Liver (tissue), 8 donors: ENCODE measurements at regions not wholly inside any gene's neighbourhood (a gene's known extent, or its start where the extent isn't known, plus 50 kb on each side); places are given as distances from the start of the nearest gene placed in this dataset.

ENCODE experiments used
- DNase-seq: peaks from one replicate; pipeline ENCODE4 v3.0.0-alpha.2; 2017; ENCODE audit warnings: low spot score
- H3K27ac ChIP-seq, 2 donors: one replicate each; pipeline ENCODE4 v1.7.0; 2013; ENCODE audit warnings: inconsistent platforms in 2 of 2, low read length in 2 of 2, control low read depth in 1 of 2, low read depth in 1 of 2, mild to moderate bottlenecking in 1 of 2
- H3K27me3 ChIP-seq, 4 donors: one replicate each; pipeline versions ENCODE4 v1.6.1 to v1.7.0; 2013; ENCODE audit warnings: low read length in 3 of 4, inconsistent platforms in 1 of 4, mild to moderate bottlenecking in 1 of 4, moderate library complexity in 1 of 4; ENCODE audit not compliant: control insufficient read depth in 4 of 4, insufficient read depth in 4 of 4
- H3K36me3 ChIP-seq, 4 donors: one replicate each; pipeline versions ENCODE4 v1.6.1 to v1.7.0; 2013; ENCODE audit warnings: low read length in 3 of 4, mild to moderate bottlenecking in 3 of 4, low read depth in 1 of 4, moderate library complexity in 1 of 4; ENCODE audit not compliant: control insufficient read depth in 4 of 4, insufficient read depth in 3 of 4
- H3K4me1 ChIP-seq, 4 donors: one replicate each; pipeline versions ENCODE4 v1.6.1 to v1.7.0; 2013; ENCODE audit warnings: low read length in 3 of 4, mild to moderate bottlenecking in 3 of 4, moderate library complexity in 1 of 4; ENCODE audit not compliant: control insufficient read depth in 4 of 4, insufficient read depth in 4 of 4
- H3K4me3 ChIP-seq, 3 donors: one replicate each; pipeline versions ENCODE4 v1.6.1 to v1.7.0; 2013; ENCODE audit warnings: low read length in 3 of 3, control low read depth in 1 of 3, low read depth in 1 of 3, mild to moderate bottlenecking in 1 of 3
- H3K9ac ChIP-seq, 2 donors: one replicate each; pipeline ENCODE4 v1.7.0; 2013; ENCODE audit warnings: low read length in 2 of 2, mild to moderate bottlenecking in 2 of 2, moderate library complexity in 2 of 2, control low read depth in 1 of 2, low read depth in 1 of 2
- H3K9me3 ChIP-seq, 4 donors: one replicate each; pipeline versions ENCODE4 v1.6.1 to v1.7.0; 2013; ENCODE audit warnings: low read length in 3 of 4; ENCODE audit not compliant: control insufficient read depth in 4 of 4
- EGR1 ChIP-seq, 2 donors: IDR thresholded peaks; 2 replicates each; pipeline ENCODE4 v1.6.1; 2016 to 2018; ENCODE audit warnings: antibody characterized with exemption in 2 of 2, low read depth in 2 of 2
- FOXA1 ChIP-seq: IDR thresholded peaks from 2 replicates; pipeline ENCODE4 v1.6.1; 2016; ENCODE audit warnings: antibody characterized with exemption
- GABPA ChIP-seq, 2 donors: IDR thresholded peaks in 1 of 2; conservative IDR thresholded peaks in 1 of 2; 2 replicates each; pipeline ENCODE4 v1.6.1; 2016; ENCODE audit warnings: antibody characterized with exemption in 2 of 2, mild to moderate bottlenecking in 1 of 2, moderate library complexity in 1 of 2
- HNF4G ChIP-seq: IDR thresholded peaks from 2 replicates; pipeline ENCODE4 v1.6.1; 2016; ENCODE audit warnings: antibody characterized with exemption
- JUND ChIP-seq, 2 donors: IDR thresholded peaks; 2 replicates each; pipeline ENCODE4 v1.6.1; 2016; ENCODE audit warnings: antibody characterized with exemption in 2 of 2
- RAD21 ChIP-seq, 2 donors: IDR thresholded peaks; 2 replicates each; pipeline ENCODE4 v1.6.1; 2016; ENCODE audit warnings: antibody characterized with exemption in 2 of 2, mild to moderate bottlenecking in 2 of 2
- RXRA ChIP-seq, 2 donors: IDR thresholded peaks; 2 replicates each; pipeline ENCODE4 v1.6.1; 2017 to 2018; ENCODE audit warnings: antibody characterized with exemption in 2 of 2, mild to moderate bottlenecking in 1 of 2
- SP1 ChIP-seq: IDR thresholded peaks from 2 replicates; pipeline ENCODE4 v1.6.1; 2018; ENCODE audit warnings: antibody characterized with exemption, mild to moderate bottlenecking
- TAF1 ChIP-seq: conservative IDR thresholded peaks from 2 replicates; pipeline ENCODE4 v1.6.1; 2016; ENCODE audit warnings: antibody characterized with exemption, mild to moderate bottlenecking
- YY1 ChIP-seq: IDR thresholded peaks from 2 replicates; pipeline ENCODE4 v1.6.1; 2016; ENCODE audit warnings: antibody characterized with exemption, mild to moderate bottlenecking
- WGBS: extraction: QIAGEN DNeasy Blood & Tissue Kit; methylation state at CpG from one replicate; pipeline ENCODE4 v1.1.7; 2013; 5-methylcytosine and 5-hydroxymethylcytosine counted together
- TF ChIP-seq, protein P1 (sequence below): IDR thresholded peaks from 2 replicates; pipeline ENCODE4 v1.6.1; 2016; ENCODE audit warnings: antibody characterized with exemption, mild to moderate bottlenecking
- TF ChIP-seq, protein P2 (sequence below): fragments of 150-350 bp; IDR thresholded peaks from 2 replicates; pipeline ENCODE4 v1.5.1; 2017; ENCODE audit warnings: improper control_type of control experiment, low read depth, low read length; ENCODE audit not compliant: missing input control
- TF ChIP-seq, protein P3 (sequence below): IDR thresholded peaks from 2 replicates; pipeline ENCODE4 v1.6.1; 2016; ENCODE audit warnings: antibody characterized with exemption
- TF ChIP-seq, protein P4 (sequence below): IDR thresholded peaks from 2 replicates; pipeline ENCODE4 v1.6.1; 2016; ENCODE audit warnings: antibody characterized with exemption
- TF ChIP-seq, protein P5 (sequence below): IDR thresholded peaks from 2 replicates; pipeline ENCODE4 v1.6.1; 2016; ENCODE audit warnings: antibody characterized with exemption
- donor health status: healthy.
- donor health status: healthy.
- donor health status: healthy.
- donor health status: healthy.
- donor health status: healthy.

DNA sequence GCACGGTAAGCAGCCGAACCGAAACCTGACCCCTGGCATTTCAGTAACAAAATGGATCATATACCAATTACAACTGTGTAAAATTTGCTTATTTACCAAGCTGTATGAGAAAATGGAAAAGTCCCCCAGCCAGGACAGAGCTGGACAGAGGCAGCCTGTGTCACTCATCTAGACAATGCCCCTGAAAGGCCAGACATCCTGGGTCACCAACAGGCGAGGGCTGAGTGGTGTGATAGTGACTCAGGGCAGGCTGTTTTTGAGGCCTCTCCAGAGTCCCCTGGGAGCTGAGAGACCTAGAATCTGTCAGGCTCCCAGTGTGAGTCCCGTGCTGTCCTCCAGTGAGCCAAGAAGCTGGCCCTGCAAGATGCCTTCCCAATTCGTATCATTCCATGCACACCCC, 680.4 kb downstream of the TBC1D22A start:
- H3K4me1 ChIP-seq: no peaks in the 10 kb centered on the region
- WGBS: 77% methylated on average over 6 of the region's 6 CpGs
- H3K9me3 ChIP-seq: peaks cover 0 to 4% (median under 1%) of the 10 kb centered on the region in 4 donors
- H3K9ac ChIP-seq: no peak overlapping the region
- no peaks in the 10 kb centered on the region for H3K36me3 ChIP-seq
- peaks cover 0 to 2% (median 0%) of the 10 kb centered on the region in 4 donors for H3K27me3 ChIP-seq
- H3K4me3 ChIP-seq: no peak overlapping the region
- TF ChIP-seq, protein P1, sequence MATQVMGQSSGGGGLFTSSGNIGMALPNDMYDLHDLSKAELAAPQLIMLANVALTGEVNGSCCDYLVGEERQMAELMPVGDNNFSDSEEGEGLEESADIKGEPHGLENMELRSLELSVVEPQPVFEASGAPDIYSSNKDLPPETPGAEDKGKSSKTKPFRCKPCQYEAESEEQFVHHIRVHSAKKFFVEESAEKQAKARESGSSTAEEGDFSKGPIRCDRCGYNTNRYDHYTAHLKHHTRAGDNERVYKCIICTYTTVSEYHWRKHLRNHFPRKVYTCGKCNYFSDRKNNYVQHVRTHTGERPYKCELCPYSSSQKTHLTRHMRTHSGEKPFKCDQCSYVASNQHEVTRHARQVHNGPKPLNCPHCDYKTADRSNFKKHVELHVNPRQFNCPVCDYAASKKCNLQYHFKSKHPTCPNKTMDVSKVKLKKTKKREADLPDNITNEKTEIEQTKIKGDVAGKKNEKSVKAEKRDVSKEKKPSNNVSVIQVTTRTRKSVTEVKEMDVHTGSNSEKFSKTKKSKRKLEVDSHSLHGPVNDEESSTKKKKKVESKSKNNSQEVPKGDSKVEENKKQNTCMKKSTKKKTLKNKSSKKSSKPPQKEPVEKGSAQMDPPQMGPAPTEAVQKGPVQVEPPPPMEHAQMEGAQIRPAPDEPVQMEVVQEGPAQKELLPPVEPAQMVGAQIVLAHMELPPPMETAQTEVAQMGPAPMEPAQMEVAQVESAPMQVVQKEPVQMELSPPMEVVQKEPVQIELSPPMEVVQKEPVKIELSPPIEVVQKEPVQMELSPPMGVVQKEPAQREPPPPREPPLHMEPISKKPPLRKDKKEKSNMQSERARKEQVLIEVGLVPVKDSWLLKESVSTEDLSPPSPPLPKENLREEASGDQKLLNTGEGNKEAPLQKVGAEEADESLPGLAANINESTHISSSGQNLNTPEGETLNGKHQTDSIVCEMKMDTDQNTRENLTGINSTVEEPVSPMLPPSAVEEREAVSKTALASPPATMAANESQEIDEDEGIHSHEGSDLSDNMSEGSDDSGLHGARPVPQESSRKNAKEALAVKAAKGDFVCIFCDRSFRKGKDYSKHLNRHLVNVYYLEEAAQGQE: no peak
- TF ChIP-seq RAD21 (IDR thresholded peaks at IDR 0.05): no peak
- no peak for TF ChIP-seq SP1
- TF ChIP-seq EGR1 (IDR thresholded peaks at IDR 0.05; ENCODE audit: low read depth in 2 of 2): no peak
- TF ChIP-seq GABPA (IDR thresholded peaks at IDR 0.05 in 1 of 2, conservative IDR thresholded peaks at IDR 0.05 in 1 of 2): no peak
- TF ChIP-seq, protein P2, sequence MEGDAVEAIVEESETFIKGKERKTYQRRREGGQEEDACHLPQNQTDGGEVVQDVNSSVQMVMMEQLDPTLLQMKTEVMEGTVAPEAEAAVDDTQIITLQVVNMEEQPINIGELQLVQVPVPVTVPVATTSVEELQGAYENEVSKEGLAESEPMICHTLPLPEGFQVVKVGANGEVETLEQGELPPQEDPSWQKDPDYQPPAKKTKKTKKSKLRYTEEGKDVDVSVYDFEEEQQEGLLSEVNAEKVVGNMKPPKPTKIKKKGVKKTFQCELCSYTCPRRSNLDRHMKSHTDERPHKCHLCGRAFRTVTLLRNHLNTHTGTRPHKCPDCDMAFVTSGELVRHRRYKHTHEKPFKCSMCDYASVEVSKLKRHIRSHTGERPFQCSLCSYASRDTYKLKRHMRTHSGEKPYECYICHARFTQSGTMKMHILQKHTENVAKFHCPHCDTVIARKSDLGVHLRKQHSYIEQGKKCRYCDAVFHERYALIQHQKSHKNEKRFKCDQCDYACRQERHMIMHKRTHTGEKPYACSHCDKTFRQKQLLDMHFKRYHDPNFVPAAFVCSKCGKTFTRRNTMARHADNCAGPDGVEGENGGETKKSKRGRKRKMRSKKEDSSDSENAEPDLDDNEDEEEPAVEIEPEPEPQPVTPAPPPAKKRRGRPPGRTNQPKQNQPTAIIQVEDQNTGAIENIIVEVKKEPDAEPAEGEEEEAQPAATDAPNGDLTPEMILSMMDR: no peak
- TF ChIP-seq FOXA1: no peak
- TF ChIP-seq, protein P3, sequence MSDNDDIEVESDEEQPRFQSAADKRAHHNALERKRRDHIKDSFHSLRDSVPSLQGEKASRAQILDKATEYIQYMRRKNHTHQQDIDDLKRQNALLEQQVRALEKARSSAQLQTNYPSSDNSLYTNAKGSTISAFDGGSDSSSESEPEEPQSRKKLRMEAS: no peak
- TF ChIP-seq TAF1: no peak
- TF ChIP-seq, protein P4, sequence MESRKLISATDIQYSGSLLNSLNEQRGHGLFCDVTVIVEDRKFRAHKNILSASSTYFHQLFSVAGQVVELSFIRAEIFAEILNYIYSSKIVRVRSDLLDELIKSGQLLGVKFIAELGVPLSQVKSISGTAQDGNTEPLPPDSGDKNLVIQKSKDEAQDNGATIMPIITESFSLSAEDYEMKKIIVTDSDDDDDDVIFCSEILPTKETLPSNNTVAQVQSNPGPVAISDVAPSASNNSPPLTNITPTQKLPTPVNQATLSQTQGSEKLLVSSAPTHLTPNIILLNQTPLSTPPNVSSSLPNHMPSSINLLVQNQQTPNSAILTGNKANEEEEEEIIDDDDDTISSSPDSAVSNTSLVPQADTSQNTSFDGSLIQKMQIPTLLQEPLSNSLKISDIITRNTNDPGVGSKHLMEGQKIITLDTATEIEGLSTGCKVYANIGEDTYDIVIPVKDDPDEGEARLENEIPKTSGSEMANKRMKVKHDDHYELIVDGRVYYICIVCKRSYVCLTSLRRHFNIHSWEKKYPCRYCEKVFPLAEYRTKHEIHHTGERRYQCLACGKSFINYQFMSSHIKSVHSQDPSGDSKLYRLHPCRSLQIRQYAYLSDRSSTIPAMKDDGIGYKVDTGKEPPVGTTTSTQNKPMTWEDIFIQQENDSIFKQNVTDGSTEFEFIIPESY: no peak
- TF ChIP-seq JUND (IDR thresholded peaks at IDR 0.05): no peak
- TF ChIP-seq, protein P5, sequence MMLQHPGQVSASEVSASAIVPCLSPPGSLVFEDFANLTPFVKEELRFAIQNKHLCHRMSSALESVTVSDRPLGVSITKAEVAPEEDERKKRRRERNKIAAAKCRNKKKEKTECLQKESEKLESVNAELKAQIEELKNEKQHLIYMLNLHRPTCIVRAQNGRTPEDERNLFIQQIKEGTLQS: no peak
- no peak for TF ChIP-seq RXRA (IDR thresholded peaks at IDR 0.05)
- no peak for TF ChIP-seq HNF4G
- no peak overlapping the region for H3K27ac ChIP-seq
- DNase-seq: no peak

DNA sequence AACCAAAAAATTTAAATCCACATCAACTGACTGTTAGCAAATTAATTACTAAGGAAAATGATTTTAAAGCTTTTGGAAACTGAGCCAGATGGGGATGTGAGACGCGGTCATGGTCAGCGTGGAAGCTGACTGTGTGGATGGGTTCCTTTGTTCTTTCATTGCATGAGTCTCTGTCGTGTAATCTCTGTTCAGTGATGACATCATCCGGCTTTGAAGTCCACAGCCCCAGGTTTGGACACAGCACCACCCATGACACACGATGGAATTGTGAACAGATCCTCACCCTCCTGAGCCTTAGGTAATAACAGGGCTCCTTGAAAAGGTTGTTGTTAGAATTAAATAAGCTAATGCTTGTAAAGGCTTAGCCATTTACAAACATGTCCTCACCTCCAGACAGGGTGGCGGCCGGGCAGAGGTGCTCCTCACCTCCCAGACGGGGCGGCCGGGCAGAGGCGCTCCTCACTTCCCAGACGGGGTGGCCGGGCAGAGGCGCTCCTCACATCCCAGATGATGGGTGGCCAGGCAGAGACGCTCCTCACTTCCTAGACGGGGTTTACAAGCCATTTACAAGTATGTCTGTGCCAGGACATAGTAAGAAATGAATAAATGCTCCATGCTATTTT, 677.3 kb downstream of the TBC1D22A start:
- TF ChIP-seq YY1: no peak
- Histone ChIP-seq H3K27me3 (peaks cover 0 to 2% (median 0%) of the 10 kb centered on the region in 4 donors), H3K27ac (no peak overlapping the region), H3K9me3 (peaks cover 0 to 8% (median 3%) of the 10 kb centered on the region in 4 donors), H3K4me3 (no peak overlapping the region), H3K9ac (no peak overlapping the region), H3K36me3 (no peaks in the 10 kb centered on the region), H3K4me1 (no peaks in the 10 kb centered on the region)
- no peak for DNase-seq
- WGBS: 85% methylated on average over 17 of the region's 17 CpGs
